ENCODE measurements at regions not wholly inside any gene's neighbourhood (a gene's known extent, or its start where the extent isn't known, plus 50 kb on each side); places are given as distances from the start of the nearest gene placed in this dataset.

DNA sequence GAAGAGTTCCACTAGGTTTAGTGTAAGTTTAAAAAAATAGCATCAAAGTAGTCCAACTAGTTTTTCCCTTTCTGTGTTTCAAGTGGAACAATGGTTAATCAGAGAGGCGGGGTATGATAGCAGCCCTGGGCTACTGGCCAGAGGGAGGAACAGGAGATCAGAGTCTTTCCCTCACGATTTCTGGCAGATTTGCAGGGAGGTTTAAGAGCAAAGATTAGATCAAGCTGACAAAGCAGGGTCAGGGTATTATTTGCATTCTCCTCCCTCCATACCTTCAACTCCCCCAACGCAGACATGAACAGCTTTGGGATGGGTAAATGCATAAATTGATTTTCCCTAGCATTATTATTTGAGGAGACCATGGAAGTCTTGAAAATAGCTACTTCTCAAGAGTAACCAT, 277.6 kb upstream of the DIAPH2 start:
- CTCF ChIA-PET (ENCODE audit: low intra/inter-chr PET ratio, low total read pairs), result no interaction called here
- in situ Hi-C loops (cut with HindIII; ENCODE audit: extremely low pct_ligation_motif_present, low pct_unique_long_range_greater_than_20kb), result no loop called here
- TF ChIP-seq EP300 (IDR thresholded peaks at IDR 0.05; ENCODE audit: low read depth in 2 of 2, low read length in 2 of 2) (peak in 1 of 2 experiments; percentile 20; a peak in 1 of 4 replicates), EP300 (CRISPR knock-in tag; IDR thresholded peaks at IDR 0.05; ENCODE audit: borderline replicate concordance) (no peak), HNF4G (IDR thresholded peaks at IDR 0.05; ENCODE audit: borderline replicate concordance, low read depth, low read length) (0 out of 2 replicates have a peak, but pooled peaks have one; percentile 6), HNF4G (CRISPR knock-in tag; IDR thresholded peaks at IDR 0.05; ENCODE audit: borderline replicate concordance, low read depth) (no peak), SP5 (CRISPR knock-in tag; IDR thresholded peaks at IDR 0.05; ENCODE audit: borderline replicate concordance, low read depth) (peak; percentile 34; the same call in 1 of the 2 replicates), ZFX (CRISPR knock-in tag; IDR thresholded peaks at IDR 0.05; ENCODE audit: low read depth) (no peak), HNF4A (CRISPR knock-in tag; IDR thresholded peaks at IDR 0.05) (peak; percentile 33), ZNF234 (CRISPR knock-in tag; conservative IDR thresholded peaks at IDR 0.05) (no peak), ZNF839 (CRISPR knock-in tag; IDR thresholded peaks at IDR 0.05; ENCODE audit: borderline replicate concordance) (no peak), CHCHD3 (CRISPR knock-in tag; IDR thresholded peaks at IDR 0.05) (no peak), TCF7 (IDR thresholded peaks at IDR 0.05; ENCODE audit: low read depth) (0 out of 2 replicates have a peak, but pooled peaks have one; percentile 11), NFIC (IDR thresholded peaks at IDR 0.05; ENCODE audit: low read length) (0 out of 2 replicates have a peak, but pooled peaks have one; percentile 21), ZMYM4 (CRISPR knock-in tag; IDR thresholded peaks at IDR 0.05) (peak; percentile 18; the same call in 1 of the 2 replicates), HHEX (CRISPR knock-in tag; IDR thresholded peaks at IDR 0.05) (no peak), ZNF256 (CRISPR knock-in tag; conservative IDR thresholded peaks at IDR 0.05) (no peak), BCL6 (CRISPR knock-in tag; IDR thresholded peaks at IDR 0.05) (no peak), ZNF644 (CRISPR knock-in tag; IDR thresholded peaks at IDR 0.05; ENCODE audit: low read depth) (no peak), NR2F2 (IDR thresholded peaks at IDR 0.05; ENCODE audit: borderline replicate concordance, low read depth) (0 out of 2 replicates have a peak, but pooled peaks have one; percentile 27), SOX13 (IDR thresholded peaks at IDR 0.05) (no peak), SOX13 (CRISPR knock-in tag; conservative IDR thresholded peaks at IDR 0.05 in 1 of 2, IDR thresholded peaks at IDR 0.05 in 1 of 2) (peak in 1 of 2 experiments; percentile 46; a peak in 2 of 4 replicates), SOX6 (IDR thresholded peaks at IDR 0.05) (no peak), SOX6 (CRISPR knock-in tag; IDR thresholded peaks at IDR 0.05) (peak; percentile 59)
- TF ChIP-seq, protein P1, sequence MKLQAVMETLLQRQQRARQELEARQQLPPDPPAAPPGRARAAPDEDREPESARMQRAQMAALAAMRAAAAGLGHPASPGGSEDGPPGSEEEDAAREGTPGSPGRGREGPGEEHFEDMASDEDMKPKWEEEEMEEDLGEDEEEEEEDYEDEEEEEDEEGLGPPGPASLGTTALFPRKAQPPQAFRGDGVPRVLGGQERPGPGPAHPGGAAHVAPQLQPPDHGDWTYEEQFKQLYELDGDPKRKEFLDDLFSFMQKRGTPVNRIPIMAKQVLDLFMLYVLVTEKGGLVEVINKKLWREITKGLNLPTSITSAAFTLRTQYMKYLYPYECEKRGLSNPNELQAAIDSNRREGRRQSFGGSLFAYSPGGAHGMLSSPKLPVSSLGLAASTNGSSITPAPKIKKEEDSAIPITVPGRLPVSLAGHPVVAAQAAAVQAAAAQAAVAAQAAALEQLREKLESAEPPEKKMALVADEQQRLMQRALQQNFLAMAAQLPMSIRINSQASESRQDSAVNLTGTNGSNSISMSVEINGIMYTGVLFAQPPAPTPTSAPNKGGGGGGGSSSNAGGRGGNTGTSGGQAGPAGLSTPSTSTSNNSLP (IDR thresholded peaks at IDR 0.05; ENCODE audit: low read depth, low read length), result peak; percentile 20; the same call in 1 of the 2 replicates
- no peaks in the 10 kb centered on the region for H3K36me3 ChIP-seq (replicated peaks in 1 of 2; ENCODE audit: control insufficient read depth in 1 of 2, insufficient read depth in 2 of 2, low read length in 2 of 2)
- no peaks in the 10 kb centered on the region for H4K20me1 ChIP-seq (ENCODE audit: insufficient read depth, low read length)
- peak overlapping the region; percentile 20; the same call in 1 of the 2 replicates for H3K4me2 ChIP-seq (ENCODE audit: low read depth, low read length)
- H2AFZ ChIP-seq (ENCODE audit: low read length), result no peak overlapping the region
- no peaks in the 10 kb centered on the region for H3K79me2 ChIP-seq (ENCODE audit: insufficient read depth, low read length)
- intact Hi-C loops (cut with micrococcal nuclease; ENCODE audit: unreplicated experiment), result no loop called here
- H3K4me3 ChIP-seq (replicated peaks in 1 of 3; ENCODE audit: insufficient read depth in 1 of 3, low read depth in 2 of 3, low read length in 3 of 3), result no peak overlapping the region
- ATAC-seq (peak; percentile 98), DNase-seq (ENCODE audit: low spot score) (peak; percentile 45), FAIRE-seq (peak; percentile 84)
- H3K4me1 ChIP-seq (ENCODE audit: insufficient read depth, low read length), result peaks cover 30% of the 10 kb centered on the region
- H3K27me3 ChIP-seq (ENCODE audit: control insufficient read depth in 1 of 2, insufficient read depth in 2 of 2, low read length in 2 of 2), result no peaks in the 10 kb centered on the region
- BruUV-seq (replicated peaks), result no TSS peak
- H3K9ac ChIP-seq (ENCODE audit: insufficient read depth, low read depth, low read length), result no peak overlapping the region
- H3K27ac ChIP-seq (ENCODE audit: extremely low read length, insufficient read depth, low read length), result no peak overlapping the region
- H3K9me3 ChIP-seq (ENCODE audit: low read length), result no peaks in the 10 kb centered on the region
- 0% methylated on average over 2 of the region's 3 CpGs for WGBS (ENCODE audit: low lambda C conversion rate)
- POLR2A ChIA-PET, result no interaction called here
